ENCODE measurements at regions not wholly inside any gene's neighbourhood (a gene's known extent, or its start where the extent isn't known, plus 50 kb on each side); places are given as distances from the start of the nearest gene placed in this dataset.

- TF ChIP-seq CTCF (IDR thresholded peaks at IDR 0.05) (no peak), POLR2A (IDR thresholded peaks at IDR 0.05) (no peak)
These were observed 124.4 kb upstream of the NMUR2 start for GRCh38 chr5:152529440-152529839.

Data from lower leg skin (tissue), 3 donors.